Lower leg skin (tissue), 4 donors: ENCODE measurements at regions not wholly inside any gene's neighbourhood (a gene's known extent, or its start where the extent isn't known, plus 50 kb on each side); places are given as distances from the start of the nearest gene placed in this dataset.

Experiments
- DNase-seq, 2 donors: peaks; one replicate each; pipeline ENCODE4 v3.0.0-alpha.2; 2019; ENCODE audit warnings: low spot score in 2 of 2
- H3K4me3 ChIP-seq: fragments of 200-600 bp; sonication (generic); 2 replicates; pipeline ENCODE4 v1.5.1; 2017; ENCODE audit warnings: mild to moderate bottlenecking, low read depth; ENCODE audit not compliant: poor library complexity, severe bottlenecking
- POLR2A ChIP-seq, 2 donors: fragments of 450-650 bp; IDR thresholded peaks; one replicate each; pipeline ENCODE4 v1.6.1; 2016 to 2017; ENCODE audit warnings: antibody characterized with exemption in 2 of 2, mild to moderate bottlenecking in 1 of 2, moderate library complexity in 1 of 2
- WGBS, 2 donors: methylation state at CpG; one replicate each; pipeline ENCODE4 v1.1.5; 2018; 5-methylcytosine and 5-hydroxymethylcytosine counted together
- intact Hi-C: fragments of 100-400 bp; cut with DNase I; formaldehyde crosslinking; loops from one replicate; pipeline ENCODE4 v1.15.0; 2023; ENCODE audit warnings: low total_unique reads
- TF ChIP-seq, protein P1 (sequence below), 3 donors: fragments of 450-650 bp; IDR thresholded peaks; one replicate each; pipeline ENCODE4 v1.5.1; 2016; ENCODE audit warnings: antibody characterized with exemption in 3 of 3, mild to moderate bottlenecking in 3 of 3, moderate library complexity in 2 of 3

DNA sequence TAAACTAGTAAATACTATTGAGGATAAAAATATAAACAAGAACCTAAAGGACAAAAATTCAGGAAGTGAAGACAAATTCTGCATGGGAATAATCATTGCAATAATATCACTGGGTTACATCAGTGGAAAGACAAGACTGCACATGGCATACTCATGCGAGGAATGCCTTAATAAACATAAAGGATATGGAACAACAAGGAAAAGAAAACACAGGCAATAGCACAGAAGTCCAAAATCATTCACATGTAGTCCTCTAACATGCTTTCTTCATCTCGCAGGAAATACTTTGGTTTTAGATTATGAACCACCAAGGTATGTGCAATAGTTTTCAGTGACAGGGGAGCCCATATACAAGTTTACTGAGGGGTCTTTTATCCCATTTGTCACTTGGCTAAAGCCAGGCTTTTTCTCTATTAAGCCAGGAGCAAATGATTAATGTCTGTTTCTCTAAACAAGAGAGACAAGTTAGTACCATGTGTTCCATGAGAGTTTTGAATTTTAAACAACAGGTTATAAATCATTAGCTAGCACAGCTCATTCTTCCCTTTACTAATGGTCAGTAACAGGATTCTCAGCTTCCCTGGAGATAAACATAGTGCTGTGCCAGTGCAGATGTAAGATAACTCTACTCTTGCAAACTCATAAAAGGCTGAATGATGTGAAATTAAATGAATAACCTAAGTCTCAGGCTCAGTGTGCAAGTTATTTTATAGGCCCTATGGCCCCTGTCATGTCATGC lies 353.6 kb upstream of the FSIP2 start:
- 62% methylated on average over 2 of the region's 2 CpGs for WGBS, 2 donors
- intact Hi-C loops, result no loop called here
- DNase-seq, result no peak
- H3K4me3 ChIP-seq, result no peak overlapping the region
- TF ChIP-seq, protein P1, sequence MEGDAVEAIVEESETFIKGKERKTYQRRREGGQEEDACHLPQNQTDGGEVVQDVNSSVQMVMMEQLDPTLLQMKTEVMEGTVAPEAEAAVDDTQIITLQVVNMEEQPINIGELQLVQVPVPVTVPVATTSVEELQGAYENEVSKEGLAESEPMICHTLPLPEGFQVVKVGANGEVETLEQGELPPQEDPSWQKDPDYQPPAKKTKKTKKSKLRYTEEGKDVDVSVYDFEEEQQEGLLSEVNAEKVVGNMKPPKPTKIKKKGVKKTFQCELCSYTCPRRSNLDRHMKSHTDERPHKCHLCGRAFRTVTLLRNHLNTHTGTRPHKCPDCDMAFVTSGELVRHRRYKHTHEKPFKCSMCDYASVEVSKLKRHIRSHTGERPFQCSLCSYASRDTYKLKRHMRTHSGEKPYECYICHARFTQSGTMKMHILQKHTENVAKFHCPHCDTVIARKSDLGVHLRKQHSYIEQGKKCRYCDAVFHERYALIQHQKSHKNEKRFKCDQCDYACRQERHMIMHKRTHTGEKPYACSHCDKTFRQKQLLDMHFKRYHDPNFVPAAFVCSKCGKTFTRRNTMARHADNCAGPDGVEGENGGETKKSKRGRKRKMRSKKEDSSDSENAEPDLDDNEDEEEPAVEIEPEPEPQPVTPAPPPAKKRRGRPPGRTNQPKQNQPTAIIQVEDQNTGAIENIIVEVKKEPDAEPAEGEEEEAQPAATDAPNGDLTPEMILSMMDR (IDR thresholded peaks at IDR 0.05), result no peak
- TF ChIP-seq POLR2A (IDR thresholded peaks at IDR 0.05), result no peak

DNA sequence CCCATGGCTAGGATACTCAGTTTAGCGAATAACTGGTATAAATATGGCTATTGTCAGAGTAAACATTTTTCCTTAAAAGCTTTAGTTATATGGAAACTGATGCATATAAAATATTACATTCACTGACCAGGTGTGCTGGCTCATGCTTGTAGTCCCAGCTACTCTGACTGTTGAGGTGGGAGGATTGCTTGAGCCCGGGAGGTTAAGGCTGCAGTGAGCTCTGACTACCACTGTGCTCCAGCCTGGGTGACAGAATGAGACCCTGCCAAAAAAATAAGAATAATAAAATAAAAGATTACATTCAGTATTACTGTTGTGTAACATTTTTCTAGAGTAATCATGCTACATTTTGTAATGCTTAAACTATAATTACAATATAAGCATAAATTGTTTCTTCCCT lies 350.4 kb upstream of the FSIP2 start:
- WGBS, 2 donors, result 76 to 84% methylated on average over 2 of the region's 2 CpGs
- TF ChIP-seq POLR2A (IDR thresholded peaks at IDR 0.05), result no peak
- TF ChIP-seq, protein P1 (IDR thresholded peaks at IDR 0.05), result no peak
- no peak for DNase-seq
- no peak overlapping the region for H3K4me3 ChIP-seq
- intact Hi-C loops, result no loop called here

DNA sequence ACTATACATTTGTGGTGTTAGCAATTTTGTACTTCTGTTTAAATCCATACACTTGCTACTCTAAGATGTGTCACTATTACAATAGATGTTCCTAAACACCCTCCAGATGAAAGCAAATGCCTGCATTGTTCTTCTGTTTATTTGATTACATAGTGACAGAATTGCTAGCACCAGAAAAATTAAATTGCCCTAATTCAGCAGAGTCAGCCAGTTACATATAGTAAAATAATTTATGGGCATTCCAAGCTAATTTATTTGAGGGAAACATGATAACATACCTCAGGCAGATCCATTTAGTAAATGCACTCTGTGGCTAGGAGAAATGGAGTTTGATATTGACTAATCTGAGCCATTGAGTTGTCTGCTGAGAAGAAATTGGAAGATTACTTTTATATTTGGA lies 347.1 kb upstream of the FSIP2 start:
- DNase-seq, result no peak
- TF ChIP-seq, protein P1 (IDR thresholded peaks at IDR 0.05), result no peak
- no peak for TF ChIP-seq POLR2A (IDR thresholded peaks at IDR 0.05)
- intact Hi-C loops, result no loop called here
- H3K4me3 ChIP-seq, result no peak overlapping the region

DNA sequence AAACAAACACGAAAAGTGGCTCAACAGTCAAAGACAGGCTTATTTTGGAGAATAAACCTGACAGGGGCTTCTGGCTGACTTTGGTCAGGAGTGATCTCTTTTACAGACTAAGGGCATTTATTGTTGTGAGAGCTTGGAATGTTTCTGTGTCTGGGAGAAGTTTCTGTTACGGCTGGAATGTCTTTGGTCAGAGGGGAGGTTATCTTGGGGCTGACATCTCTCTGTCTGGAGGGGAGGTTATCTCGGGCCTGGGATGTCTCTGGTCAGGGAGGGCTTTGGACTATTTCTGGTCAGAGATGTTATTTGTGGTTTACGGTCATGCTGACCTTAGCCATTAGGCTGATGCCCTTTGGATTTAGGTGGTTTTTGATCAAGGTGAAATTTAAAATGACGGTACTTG lies 345.5 kb upstream of the FSIP2 start:
- H3K4me3 ChIP-seq, result no peak overlapping the region
- intact Hi-C loops, result no loop called here
- TF ChIP-seq, protein P1 (IDR thresholded peaks at IDR 0.05), result no peak
- TF ChIP-seq POLR2A (IDR thresholded peaks at IDR 0.05), result no peak
- 69 to 83% methylated on average over 5 of the region's 5 CpGs for WGBS, 2 donors
- DNase-seq, result no peak

DNA sequence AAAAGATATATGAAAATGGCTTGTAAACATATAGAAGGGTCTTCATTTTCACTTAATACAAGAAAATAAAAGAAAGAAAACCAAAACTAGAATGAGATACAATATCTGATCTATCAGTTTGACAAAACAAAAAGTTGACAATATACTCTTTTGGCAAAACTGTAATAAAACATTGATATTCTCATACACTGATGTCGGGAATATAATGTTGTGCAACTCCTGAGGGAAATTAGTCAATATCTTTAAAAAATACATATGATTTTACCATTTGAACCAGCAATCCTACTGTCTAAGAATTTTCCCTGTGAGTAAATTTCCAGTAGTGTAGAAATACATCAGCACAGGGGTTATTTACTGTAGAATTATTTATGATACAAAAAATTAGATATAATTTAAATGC lies 336.1 kb upstream of the FSIP2 start:
- WGBS, 2 donors, result 78% methylated on average over 1 of the region's 1 CpG
- TF ChIP-seq POLR2A (IDR thresholded peaks at IDR 0.05), result no peak
- TF ChIP-seq, protein P1 (IDR thresholded peaks at IDR 0.05), result no peak
- intact Hi-C loops, result no loop called here
- DNase-seq, result no peak
- no peak overlapping the region for H3K4me3 ChIP-seq

DNA sequence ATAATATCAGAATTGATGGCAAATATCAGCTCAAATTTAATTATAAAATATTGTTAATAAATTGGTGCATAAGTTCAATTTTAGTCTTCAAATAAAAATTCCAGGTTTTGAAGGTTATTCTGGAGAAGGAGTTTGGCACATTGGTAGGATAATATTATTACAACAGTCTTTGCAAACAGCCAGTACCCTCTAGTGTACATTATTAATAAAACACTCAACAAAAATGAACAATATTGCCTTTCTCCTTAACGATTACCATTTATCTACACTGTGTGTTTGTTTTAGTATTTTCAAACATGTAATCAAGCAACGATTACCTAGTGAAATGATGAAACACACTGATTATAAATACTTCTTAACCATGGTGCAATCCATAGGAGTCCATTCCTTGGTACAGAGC lies 334.0 kb upstream of the FSIP2 start:
- no peak for DNase-seq
- H3K4me3 ChIP-seq, result no peak overlapping the region
- TF ChIP-seq, protein P1 (IDR thresholded peaks at IDR 0.05), result no peak
- no peak for TF ChIP-seq POLR2A (IDR thresholded peaks at IDR 0.05)
- 70% methylated on average over 2 of the region's 2 CpGs for WGBS, 2 donors
- intact Hi-C loops, result no loop called here
